HEK293 (cell line): ENCODE measurements at regions not wholly inside any gene's neighbourhood (a gene's known extent, or its start where the extent isn't known, plus 50 kb on each side); places are given as distances from the start of the nearest gene placed in this dataset.
A peak's percentile ranks its signal among the peaks of the same experiment; 100 is the strongest.

ENCODE experiments used
- CTCF ChIP-seq: fragments of 450-650 bp; formaldehyde crosslinking; IDR thresholded peaks from 2 replicates; pipeline ENCODE4 v1.5.1; 2016; ENCODE audit warnings: missing biosample characterization, missing genetic modification characterization
- KLF8 ChIP-seq: fragments of 450-650 bp; formaldehyde crosslinking; IDR thresholded peaks from 2 replicates; pipeline ENCODE4 v1.5.1; 2016; ENCODE audit warnings: missing biosample characterization, missing genetic modification characterization
- TSHZ1 ChIP-seq: fragments of 450-650 bp; formaldehyde crosslinking; IDR thresholded peaks from 2 replicates; pipeline ENCODE4 v1.5.1; 2016; ENCODE audit warnings: missing biosample characterization, missing genetic modification characterization, borderline replicate concordance
- ZBTB8A ChIP-seq: fragments of 450-650 bp; formaldehyde crosslinking; IDR thresholded peaks from 2 replicates; pipeline ENCODE4 v1.5.1; 2016; ENCODE audit warnings: missing biosample characterization, missing genetic modification characterization
- ZNF112 ChIP-seq: fragments of 450-650 bp; formaldehyde crosslinking; IDR thresholded peaks from 2 replicates; pipeline ENCODE4 v1.5.0; 2017; ENCODE audit warnings: missing biosample characterization, missing genetic modification characterization
- ZNF138 ChIP-seq: fragments of 450-650 bp; formaldehyde crosslinking; IDR thresholded peaks from 2 replicates; pipeline ENCODE4 v1.5.1; 2016; ENCODE audit warnings: missing biosample characterization, missing genetic modification characterization, borderline replicate concordance
- ZNF146 ChIP-seq: fragments of 450-650 bp; formaldehyde crosslinking; IDR thresholded peaks from 2 replicates; pipeline ENCODE4 v1.5.1; 2016; ENCODE audit warnings: missing biosample characterization, missing genetic modification characterization
- ZNF184 ChIP-seq: fragments of 450-650 bp; IDR thresholded peaks from 2 replicates; pipeline ENCODE4 v1.5.1; 2018; ENCODE audit warnings: missing biosample characterization, mild to moderate bottlenecking, missing genetic modification characterization
- ZNF311 ChIP-seq: fragments of 450-650 bp; formaldehyde crosslinking; IDR thresholded peaks from 2 replicates; pipeline ENCODE4 v1.5.1; 2017; ENCODE audit warnings: missing biosample characterization, missing genetic modification characterization, borderline replicate concordance
- ZNF324 ChIP-seq: fragments of 450-650 bp; formaldehyde crosslinking; IDR thresholded peaks from 2 replicates; pipeline ENCODE4 v1.5.1; 2016; ENCODE audit warnings: missing biosample characterization, missing genetic modification characterization
- ZNF366 ChIP-seq: fragments of 450-650 bp; formaldehyde crosslinking; conservative IDR thresholded peaks from 2 replicates; pipeline ENCODE4 v1.5.1; 2016; ENCODE audit warnings: missing biosample characterization, missing genetic modification characterization
- ZNF391 ChIP-seq: fragments of 450-650 bp; formaldehyde crosslinking; IDR thresholded peaks from 2 replicates; pipeline ENCODE4 v1.5.1; 2016; ENCODE audit warnings: low read depth, missing biosample characterization, missing genetic modification characterization, borderline replicate concordance
- ZNF423 ChIP-seq: fragments of 450-650 bp; formaldehyde crosslinking; IDR thresholded peaks from 2 replicates; pipeline ENCODE4 v1.5.1; 2016; ENCODE audit warnings: missing biosample characterization, missing genetic modification characterization
- ZNF513 ChIP-seq: fragments of 450-650 bp; IDR thresholded peaks from 2 replicates; pipeline ENCODE4 v1.5.1; 2018; ENCODE audit warnings: missing biosample characterization, missing genetic modification characterization
- ZNF514 ChIP-seq: fragments of 450-650 bp; formaldehyde crosslinking; IDR thresholded peaks from 2 replicates; pipeline ENCODE4 v1.5.1; 2016; ENCODE audit warnings: missing biosample characterization, missing genetic modification characterization
- ZNF707 ChIP-seq: fragments of 450-650 bp; formaldehyde crosslinking; IDR thresholded peaks from 2 replicates; pipeline ENCODE4 v1.5.1; 2016; ENCODE audit warnings: missing biosample characterization, missing genetic modification characterization
- ZNF777 ChIP-seq: fragments of 450-650 bp; formaldehyde crosslinking; IDR thresholded peaks from 2 replicates; pipeline ENCODE4 v1.5.1; 2017; ENCODE audit warnings: missing biosample characterization, missing genetic modification characterization, borderline replicate concordance
- ZSCAN4 ChIP-seq: fragments of 450-650 bp; formaldehyde crosslinking; IDR thresholded peaks from 2 replicates; pipeline ENCODE4 v1.5.1; 2017; ENCODE audit warnings: missing biosample characterization, missing genetic modification characterization
- TF ChIP-seq, protein P1 (sequence below): fragments of 450-650 bp; formaldehyde crosslinking; IDR thresholded peaks from 2 replicates; pipeline ENCODE4 v1.5.1; 2017; ENCODE audit warnings: missing biosample characterization, missing genetic modification characterization
- TF ChIP-seq, protein P2 (sequence below): fragments of 450-650 bp; formaldehyde crosslinking; IDR thresholded peaks from 2 replicates; pipeline ENCODE4 v1.5.1; 2016; ENCODE audit warnings: missing biosample characterization, missing genetic modification characterization
- TF ChIP-seq, protein P3 (sequence below): fragments of 450-650 bp; formaldehyde crosslinking; IDR thresholded peaks from 2 replicates; pipeline ENCODE4 v1.5.1; 2016; ENCODE audit warnings: missing biosample characterization, missing genetic modification characterization
- TF ChIP-seq, protein P4 (sequence below): fragments of 450-650 bp; formaldehyde crosslinking; conservative IDR thresholded peaks from 2 replicates; pipeline ENCODE4 v1.5.1; 2016; ENCODE audit warnings: low read depth, missing biosample characterization, missing genetic modification characterization

DNA sequence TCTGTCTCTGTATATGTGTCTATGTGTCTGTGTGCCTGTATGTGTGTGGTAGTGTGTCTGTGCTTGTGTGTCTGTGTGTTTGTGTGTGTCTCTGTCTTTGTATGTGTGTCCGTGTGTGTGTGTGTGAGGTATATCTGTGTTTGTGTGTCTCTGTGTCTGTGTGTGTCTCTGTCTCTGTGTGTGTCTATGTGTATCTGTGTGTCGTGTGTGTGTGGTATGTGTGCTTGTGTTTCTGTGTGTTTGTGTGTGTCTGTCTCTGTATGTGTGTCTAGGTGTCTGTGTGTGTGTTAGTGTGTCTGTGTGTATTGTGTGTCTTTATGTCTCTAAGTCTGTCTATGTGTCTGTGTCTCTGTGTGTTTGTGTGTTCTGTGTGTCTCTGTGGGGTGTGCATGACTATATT is 158.6 kb downstream of the TMEM121 start (continued):
- TF ChIP-seq, protein P1, sequence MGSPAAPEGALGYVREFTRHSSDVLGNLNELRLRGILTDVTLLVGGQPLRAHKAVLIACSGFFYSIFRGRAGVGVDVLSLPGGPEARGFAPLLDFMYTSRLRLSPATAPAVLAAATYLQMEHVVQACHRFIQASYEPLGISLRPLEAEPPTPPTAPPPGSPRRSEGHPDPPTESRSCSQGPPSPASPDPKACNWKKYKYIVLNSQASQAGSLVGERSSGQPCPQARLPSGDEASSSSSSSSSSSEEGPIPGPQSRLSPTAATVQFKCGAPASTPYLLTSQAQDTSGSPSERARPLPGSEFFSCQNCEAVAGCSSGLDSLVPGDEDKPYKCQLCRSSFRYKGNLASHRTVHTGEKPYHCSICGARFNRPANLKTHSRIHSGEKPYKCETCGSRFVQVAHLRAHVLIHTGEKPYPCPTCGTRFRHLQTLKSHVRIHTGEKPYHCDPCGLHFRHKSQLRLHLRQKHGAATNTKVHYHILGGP (tag by site-specific recombination), result 0 out of 2 replicates have a peak, but pooled peaks have one; percentile 29
- no peak for TF ChIP-seq ZNF514 (tag by site-specific recombination)
- peak; percentile 8; the same call in 1 of the 2 replicates for TF ChIP-seq ZNF146
- TF ChIP-seq, protein P2, sequence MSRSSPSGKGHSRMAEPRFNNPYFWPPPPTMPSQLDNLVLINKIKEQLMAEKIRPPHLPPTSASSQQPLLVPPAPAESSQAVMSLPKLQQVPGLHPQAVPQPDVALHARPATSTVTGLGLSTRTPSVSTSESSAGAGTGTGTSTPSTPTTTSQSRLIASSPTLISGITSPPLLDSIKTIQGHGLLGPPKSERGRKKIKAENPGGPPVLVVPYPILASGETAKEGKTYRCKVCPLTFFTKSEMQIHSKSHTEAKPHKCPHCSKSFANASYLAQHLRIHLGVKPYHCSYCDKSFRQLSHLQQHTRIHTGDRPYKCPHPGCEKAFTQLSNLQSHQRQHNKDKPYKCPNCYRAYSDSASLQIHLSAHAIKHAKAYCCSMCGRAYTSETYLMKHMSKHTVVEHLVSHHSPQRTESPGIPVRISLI, result no peak
- TF ChIP-seq ZNF391 (tag by site-specific recombination), result no peak
- peak; percentile 45; the same call in 1 of the 2 replicates for TF ChIP-seq ZNF777 (tag by site-specific recombination)
- no peak for TF ChIP-seq ZNF138
- TF ChIP-seq ZNF513 (tag by site-specific recombination), result no peak
- no peak for TF ChIP-seq ZNF324 (tag by site-specific recombination)
- no peak for TF ChIP-seq ZNF366 (tag by site-specific recombination)
- TF ChIP-seq ZNF311, result peak; percentile 79; the same call in 1 of the 2 replicates
- TF ChIP-seq ZSCAN4 (tag by site-specific recombination), result no peak
- TF ChIP-seq, protein P3, sequence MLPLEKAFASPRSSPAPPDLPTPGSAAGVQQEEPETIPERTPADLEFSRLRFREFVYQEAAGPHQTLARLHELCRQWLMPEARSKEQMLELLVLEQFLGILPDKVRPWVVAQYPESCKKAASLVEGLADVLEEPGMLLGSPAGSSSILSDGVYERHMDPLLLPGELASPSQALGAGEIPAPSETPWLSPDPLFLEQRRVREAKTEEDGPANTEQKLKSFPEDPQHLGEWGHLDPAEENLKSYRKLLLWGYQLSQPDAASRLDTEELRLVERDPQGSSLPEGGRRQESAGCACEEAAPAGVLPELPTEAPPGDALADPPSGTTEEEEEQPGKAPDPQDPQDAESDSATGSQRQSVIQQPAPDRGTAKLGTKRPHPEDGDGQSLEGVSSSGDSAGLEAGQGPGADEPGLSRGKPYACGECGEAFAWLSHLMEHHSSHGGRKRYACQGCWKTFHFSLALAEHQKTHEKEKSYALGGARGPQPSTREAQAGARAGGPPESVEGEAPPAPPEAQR, result no peak
- no peak for TF ChIP-seq TSHZ1 (tag by site-specific recombination)
- no peak for TF ChIP-seq ZNF423 (tag by site-specific recombination)
- TF ChIP-seq KLF8, result 0 out of 2 replicates have a peak, but pooled peaks have one; percentile 54
- TF ChIP-seq ZNF184, result no peak
- TF ChIP-seq ZNF112 (tag by site-specific recombination), result 0 out of 2 replicates have a peak, but pooled peaks have one; percentile 3
- no peak for TF ChIP-seq ZBTB8A (tag by site-specific recombination)
- TF ChIP-seq ZNF707 (tag by site-specific recombination), result no peak
- TF ChIP-seq CTCF (tag by site-specific recombination), result no peak
- TF ChIP-seq, protein P4, sequence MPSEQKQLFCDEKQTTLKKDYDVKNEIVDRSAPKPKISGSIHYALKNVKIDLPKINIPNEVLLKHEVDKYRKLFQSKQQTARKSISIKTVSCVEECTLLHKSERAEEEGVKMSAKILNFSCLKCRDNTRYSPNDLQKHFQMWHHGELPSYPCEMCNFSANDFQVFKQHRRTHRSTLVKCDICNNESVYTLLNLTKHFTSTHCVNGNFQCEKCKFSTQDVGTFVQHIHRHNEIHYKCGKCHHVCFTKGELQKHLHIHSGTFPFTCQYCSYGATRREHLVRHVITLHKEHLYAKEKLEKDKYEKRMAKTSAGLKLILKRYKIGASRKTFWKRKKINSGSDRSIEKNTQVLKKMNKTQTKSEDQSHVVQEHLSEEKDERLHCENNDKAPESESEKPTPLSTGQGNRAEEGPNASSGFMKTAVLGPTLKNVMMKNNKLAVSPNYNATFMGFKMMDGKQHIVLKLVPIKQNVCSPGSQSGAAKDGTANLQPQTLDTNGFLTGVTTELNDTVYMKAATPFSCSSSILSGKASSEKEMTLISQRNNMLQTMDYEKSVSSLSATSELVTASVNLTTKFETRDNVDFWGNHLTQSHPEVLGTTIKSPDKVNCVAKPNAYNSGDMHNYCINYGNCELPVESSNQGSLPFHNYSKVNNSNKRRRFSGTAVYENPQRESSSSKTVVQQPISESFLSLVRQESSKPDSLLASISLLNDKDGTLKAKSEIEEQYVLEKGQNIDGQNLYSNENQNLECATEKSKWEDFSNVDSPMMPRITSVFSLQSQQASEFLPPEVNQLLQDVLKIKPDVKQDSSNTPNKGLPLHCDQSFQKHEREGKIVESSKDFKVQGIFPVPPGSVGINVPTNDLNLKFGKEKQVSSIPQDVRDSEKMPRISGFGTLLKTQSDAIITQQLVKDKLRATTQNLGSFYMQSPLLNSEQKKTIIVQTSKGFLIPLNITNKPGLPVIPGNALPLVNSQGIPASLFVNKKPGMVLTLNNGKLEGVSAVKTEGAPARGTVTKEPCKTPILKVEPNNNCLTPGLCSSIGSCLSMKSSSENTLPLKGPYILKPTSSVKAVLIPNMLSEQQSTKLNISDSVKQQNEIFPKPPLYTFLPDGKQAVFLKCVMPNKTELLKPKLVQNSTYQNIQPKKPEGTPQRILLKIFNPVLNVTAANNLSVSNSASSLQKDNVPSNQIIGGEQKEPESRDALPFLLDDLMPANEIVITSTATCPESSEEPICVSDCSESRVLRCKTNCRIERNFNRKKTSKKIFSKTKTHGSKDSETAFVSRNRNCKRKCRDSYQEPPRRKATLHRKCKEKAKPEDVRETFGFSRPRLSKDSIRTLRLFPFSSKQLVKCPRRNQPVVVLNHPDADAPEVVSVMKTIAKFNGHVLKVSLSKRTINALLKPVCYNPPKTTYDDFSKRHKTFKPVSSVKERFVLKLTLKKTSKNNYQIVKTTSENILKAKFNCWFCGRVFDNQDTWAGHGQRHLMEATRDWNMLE (tag by site-specific recombination), result no peak
